Esophagus squamous epithelium (tissue), 4 donors: ENCODE measurements at regions not wholly inside any gene's neighbourhood (a gene's known extent, or its start where the extent isn't known, plus 50 kb on each side); places are given as distances from the start of the nearest gene placed in this dataset.

ENCODE experiments used
- CTCF ChIP-seq, 6 experiments: fragments of 450-650 bp in 4 of 6; fragments of 200-600 bp in 2 of 6; sonication (generic) in 2 of 6; IDR thresholded peaks; one replicate each; pipeline ENCODE4 v1.5.1; 2016 to 2019; ENCODE audit warnings: antibody characterized with exemption in 6 of 6, mild to moderate bottlenecking in 4 of 6, moderate library complexity in 4 of 6
- POLR2A ChIP-seq, 4 donors: fragments of 450-650 bp; IDR thresholded peaks; one replicate each; pipeline ENCODE4 v1.6.1; 2017; ENCODE audit warnings: antibody characterized with exemption in 4 of 4, mild to moderate bottlenecking in 4 of 4, moderate library complexity in 3 of 4

GRCh38 chr6:105926318-105926717, 159.8 kb upstream of the PRDM1 start:
- TF ChIP-seq CTCF (IDR thresholded peaks at IDR 0.05) (no peak), POLR2A (IDR thresholded peaks at IDR 0.05) (no peak)
